GM21360 (cell line): ENCODE measurements at regions not wholly inside any gene's neighbourhood (a gene's known extent, or its start where the extent isn't known, plus 50 kb on each side); places are given as distances from the start of the nearest gene placed in this dataset.

Source experiments
- ATAC-seq: cut with Tn5 transposase; IDR thresholded peaks from one replicate; pipeline ENCODE4 v1.9.1; 2021; ENCODE audit warnings: mild to moderate bottlenecking, moderate library complexity; ENCODE audit not compliant: unreplicated experiment

DNA sequence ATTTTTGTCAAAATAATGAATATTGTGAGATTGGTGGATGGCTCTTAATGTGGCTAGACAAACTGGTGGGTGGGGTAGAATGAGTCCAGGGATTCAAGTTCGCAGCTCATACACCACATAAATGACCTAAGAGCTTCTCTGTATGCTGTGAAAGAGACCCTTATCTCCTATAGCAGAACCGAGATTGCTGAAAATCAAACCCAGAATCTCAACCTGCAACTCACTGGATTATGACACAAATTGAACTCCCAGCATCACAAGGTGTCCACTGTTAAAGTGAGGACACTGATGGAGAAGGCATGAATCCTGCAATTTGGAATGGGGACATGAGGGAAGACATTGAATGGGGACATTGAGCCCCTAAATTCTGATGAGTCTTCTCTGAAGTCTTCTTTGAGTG is 51.3 kb upstream of the CNKSR3 start:
- ATAC-seq, result no peak

DNA sequence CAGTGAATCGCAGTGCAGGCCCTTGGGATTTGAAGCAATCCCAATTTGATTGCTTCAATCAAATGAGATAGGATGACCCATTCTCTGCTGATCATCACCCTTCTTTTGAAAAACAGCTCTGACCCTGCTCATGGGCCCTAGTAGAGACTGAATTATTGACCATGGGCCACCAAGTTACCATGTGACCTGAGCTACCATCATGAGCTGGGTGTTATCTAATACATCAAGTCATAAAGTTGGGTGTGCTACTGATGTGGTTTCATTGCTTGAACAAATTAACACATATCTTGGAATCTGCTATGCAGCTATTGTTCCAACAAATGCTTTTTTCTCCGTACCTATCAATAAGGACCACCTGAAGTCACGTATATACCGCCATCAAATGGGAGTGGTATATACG is 54.8 kb upstream of the CNKSR3 start:
- ATAC-seq, result no peak

DNA sequence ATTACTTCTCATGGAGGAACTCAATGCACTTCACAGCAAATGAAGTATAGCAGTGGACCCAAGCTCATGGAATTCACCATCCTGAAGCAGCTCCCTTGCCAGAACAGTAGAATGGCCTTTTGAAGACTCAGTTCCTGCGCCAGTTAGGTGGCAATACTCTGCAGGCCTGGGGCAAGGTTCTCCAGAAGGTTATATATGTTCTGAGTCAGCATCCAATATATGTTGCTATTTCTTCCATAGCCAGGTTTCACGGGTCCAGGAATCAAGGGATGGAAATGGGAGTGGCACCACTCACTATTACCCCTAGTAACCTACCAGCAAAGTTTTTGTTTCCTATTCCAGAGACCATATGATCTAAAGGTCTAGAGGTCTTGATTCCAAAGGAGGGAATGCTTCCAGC is 56.4 kb upstream of the CNKSR3 start:
- ATAC-seq, result no peak

DNA sequence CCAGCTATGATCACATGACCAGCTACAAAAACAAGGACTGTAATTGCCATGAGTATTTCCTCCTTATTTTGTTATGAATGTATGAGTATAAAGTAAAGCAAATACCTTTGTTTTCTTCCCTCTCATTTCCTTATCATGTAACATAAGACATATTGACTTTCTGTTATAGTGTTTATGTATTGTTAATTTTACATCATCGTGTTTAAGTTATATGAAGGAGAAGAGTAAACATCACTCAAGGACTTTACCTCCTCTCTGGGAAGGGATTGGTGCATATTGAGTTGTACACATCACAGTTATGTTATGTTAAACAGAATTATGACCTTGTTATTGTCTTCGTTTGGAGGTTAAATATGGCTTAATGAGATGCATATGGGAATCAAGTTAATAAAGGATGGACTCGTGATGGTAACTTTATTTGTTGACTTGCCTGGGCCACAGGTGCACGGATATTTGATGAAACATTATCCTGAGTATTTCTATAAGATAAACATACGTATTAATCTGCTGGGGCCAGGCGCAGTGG is 57.3 kb upstream of the CNKSR3 start:
- no peak for ATAC-seq

DNA sequence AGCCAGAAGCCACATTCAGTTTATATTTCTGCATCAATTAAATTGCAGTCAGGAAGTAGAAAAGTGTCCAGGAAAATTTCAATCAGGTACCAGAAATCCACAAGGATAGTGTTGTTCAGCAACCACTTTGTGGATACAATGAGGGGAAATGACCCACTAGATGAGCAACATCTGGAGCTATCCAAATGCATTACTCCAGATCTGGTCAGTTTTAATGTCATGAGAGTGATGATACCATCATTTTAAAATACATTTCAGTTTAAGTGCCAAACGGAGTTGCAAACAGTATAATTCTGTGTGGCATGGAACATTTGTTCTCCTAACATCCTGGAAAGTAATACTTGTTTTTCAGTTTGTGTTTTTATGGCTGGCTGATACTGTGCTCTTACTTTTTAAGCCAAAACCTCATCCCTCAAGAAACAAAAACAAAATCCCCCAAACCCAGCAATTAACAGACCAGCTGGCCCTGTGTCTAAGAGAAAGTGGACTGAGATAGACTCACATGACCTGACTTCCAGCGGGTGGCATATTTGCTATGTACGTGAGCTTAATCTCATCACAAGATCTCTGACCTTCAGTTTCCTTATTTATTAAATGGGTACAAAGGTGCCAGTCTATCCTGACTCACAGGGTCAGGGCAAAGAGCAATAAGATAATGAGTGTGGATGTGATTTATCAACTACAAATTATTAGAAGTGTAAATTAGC is 58.8 kb upstream of the CNKSR3 start:
- ATAC-seq, result no peak

DNA sequence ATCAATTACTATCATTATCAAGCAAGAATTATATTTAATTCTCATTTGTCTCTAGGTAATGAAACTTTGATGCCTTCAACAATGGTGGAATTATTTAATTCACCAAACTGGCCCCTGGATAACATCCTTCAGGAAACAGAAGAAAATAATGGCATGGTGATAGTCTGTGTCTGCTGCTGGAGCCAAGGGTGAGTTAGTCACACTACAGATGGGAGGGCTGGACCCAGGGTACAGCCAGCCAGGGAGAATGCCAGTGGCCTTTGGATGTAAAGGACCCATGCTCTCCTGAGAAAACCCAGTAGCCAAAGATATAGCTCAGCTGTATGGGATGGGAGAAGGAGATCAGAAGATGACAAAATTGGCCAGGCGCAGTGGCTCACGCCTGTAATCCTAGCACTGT is 60.0 kb upstream of the CNKSR3 start:
- no peak for ATAC-seq

DNA sequence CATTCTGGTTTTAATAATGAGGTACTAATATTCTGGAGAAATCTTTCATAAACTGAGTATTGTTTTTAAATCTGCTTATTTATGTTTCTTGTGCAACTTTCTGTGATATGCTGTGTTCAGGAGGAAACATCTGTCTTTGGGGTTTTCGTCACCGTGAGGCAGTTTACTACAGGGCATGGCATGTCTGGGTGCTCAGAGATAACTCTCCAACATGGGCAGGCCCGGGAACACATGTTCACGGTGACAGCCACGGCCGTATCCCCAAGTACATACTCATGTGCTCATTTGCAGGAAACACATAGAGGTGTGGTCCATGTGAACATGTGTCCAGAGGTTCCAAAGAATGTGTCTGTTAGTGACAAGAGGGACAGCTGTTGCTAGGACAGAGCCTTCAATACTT is 62.1 kb upstream of the CNKSR3 start:
- no peak for ATAC-seq

DNA sequence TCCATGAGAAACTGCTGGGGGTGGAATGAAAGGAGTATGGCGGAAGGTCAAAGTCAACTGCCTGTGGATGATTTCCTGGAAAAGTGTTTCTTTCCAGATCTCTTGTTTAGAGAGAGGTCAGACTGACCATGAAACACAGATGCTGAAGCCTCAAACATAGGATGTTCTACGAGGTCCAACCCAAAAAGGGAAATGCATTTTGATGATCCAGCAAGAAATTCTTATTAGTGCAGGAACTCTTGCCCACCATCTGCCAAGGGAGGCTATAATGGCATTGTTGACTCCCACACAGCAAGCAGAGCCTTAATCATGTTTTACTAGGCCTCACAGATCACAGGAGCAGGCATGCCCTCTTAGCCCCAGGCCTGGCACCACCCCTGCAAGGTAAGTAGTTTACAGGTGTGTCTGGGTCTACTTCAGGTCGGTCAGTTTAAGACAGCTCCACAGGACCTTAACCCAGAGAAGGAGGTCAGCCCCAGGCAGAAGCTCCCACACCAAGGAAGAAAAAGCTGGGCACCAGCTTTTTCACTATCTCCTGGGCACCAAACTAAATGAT is 67.6 kb upstream of the CNKSR3 start:
- ATAC-seq, result no peak

DNA sequence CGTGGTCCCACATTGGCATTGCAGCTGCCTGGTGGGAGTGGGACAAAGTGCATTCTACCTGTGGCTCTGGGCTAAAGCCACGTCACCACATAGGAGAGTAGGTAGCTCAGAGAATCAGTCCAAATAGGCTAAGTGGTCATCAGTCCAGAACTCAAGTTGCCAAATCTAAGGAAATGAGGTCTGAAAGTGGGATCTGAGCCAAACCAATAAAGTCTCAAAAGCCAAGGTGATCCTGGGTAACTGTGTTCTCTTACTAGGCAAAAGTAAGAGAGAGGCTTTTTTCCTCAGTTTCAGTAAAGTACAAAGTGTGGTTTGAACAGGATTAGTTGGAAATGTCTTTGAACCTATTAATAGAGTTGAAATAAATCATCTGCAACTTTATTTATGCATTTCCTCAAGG is 68.6 kb upstream of the CNKSR3 start:
- no peak for ATAC-seq

DNA sequence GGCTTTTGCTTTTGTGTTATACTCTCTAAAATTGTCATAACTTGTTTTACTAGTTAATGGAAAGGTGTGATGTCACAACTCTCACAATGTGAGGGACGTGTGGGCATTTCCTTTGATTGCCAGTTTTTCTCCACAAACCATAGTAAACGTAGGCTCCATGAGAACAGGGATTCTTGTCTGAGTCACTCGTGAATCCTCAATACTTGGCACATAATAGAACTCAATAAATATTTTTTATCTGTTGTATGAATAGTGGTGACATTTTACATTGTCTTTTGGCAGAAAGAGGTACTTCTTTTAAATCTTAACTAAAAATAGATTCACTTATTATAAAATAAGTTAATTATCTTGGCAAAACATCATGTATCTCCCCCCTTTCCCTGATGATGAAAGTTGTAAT is 69.0 kb upstream of the CNKSR3 start:
- no peak for ATAC-seq

DNA sequence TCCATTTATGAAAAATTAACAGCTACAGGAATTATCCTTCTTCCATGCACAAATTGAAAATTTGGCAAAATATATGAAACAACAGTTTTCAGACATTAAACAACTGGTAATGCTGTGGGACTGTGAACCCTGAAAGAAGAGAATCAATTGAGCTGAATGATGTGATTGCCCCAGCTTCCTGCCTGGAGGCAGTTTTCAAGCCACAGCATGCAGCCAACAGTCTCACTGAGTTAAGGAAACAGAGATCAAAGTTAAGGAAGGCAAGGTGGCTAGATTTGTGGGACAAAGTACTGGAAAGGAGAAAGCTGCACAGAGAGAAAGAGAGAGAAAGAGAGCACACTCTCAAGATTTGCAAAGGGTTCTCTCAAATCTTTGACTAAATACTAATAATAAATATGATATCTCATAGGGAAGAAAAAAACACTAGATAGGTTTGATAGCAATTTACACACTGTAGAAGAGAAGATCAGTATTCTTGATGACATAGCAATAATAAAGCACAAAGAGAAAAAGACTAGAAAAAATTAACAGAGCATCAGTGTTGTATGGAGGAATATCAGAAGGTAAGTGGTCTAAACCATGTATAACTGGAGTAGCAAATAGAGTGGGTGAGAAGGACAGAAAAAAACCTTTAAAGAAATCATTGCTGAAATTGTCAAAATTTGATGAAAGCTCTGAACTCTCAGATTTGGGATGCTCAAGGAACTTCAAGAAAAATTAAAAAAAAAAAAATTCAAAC is 70.1 kb upstream of the CNKSR3 start:
- ATAC-seq, result no peak

DNA sequence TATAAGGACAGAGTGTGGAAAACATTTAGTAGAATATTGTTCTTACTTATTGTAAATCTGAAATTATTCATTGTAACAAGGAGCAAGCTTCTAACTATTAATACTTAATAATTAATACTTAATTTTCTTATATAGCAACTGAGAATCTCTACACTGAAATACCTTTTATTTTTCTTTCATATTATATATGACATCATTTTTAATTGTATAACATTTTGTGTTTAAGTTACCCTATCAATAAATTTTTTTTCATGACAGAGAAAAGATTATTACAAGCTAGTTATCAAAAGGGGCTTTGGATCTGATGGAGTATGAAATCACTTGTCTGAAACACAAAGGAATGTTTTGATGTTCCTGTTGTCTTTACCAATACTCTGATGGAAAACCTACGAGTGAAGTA is 72.2 kb upstream of the CNKSR3 start:
- ATAC-seq, result no peak

DNA sequence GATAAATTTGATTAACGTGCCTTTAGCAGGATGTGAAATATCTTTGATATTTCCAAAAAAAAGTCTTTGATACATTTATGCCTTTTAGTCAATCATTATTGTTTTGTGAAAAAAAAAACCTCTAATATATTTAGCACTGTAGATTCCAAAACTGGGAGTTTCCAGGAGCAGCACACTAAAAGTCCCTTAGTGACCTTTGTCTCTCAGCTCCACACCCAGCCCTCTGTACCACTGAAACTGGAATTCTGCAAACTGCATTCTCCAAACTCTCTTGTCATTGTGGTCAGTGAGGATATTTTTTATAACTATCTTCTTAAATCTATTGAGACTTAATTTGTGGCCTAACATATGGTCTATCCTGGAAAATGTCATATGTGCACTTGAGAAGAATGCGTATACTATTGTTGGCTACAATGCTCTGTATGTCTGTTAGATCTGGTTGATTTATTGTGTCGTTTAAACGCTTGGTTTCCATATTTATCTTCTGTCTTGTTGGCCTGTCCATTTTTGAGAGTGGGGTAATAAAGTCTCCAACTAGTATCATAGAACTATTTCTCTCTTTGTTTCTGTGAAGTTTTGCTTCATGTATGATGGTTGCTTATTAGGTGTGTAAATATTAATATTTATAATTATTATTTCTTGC is 73.2 kb upstream of the CNKSR3 start:
- no peak for ATAC-seq

DNA sequence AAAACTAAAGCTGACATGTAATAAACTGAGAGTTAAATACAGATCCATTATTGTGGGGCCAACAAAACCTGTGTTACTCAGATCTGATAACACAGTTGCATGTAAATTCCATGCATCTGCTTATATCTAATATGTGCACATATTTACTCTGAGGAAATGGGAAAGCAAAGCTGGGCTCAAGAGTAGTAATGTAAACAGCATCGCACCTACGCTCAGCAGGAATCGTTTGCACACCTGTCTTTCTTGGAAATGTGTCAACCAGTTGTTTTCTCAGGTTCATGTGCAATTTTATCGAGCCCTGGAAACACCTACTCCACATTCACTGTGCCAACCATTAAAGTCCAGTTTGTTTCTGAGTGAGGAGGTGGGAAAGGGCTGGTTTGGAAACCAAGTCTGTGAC is 80.3 kb upstream of the CNKSR3 start:
- no peak for ATAC-seq

DNA sequence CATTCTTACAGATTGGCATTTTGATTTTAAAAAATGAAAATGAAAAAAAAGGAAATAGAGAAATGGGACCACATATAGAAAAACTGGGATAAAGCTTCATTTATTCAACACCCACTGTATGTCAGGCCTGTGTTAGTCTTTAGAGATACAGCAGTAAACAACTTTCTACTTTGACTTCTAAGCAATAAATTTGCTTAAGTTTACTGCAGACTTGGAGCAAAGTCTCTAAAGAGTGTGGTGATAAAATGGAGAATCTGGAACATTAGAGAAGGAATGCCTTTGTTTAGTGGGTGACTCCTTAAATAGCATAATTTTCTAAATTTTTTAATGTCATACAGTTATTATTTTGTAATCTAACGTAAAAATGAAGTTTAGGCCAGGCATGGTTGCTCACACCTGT is 80.7 kb upstream of the CNKSR3 start:
- ATAC-seq, result no peak

DNA sequence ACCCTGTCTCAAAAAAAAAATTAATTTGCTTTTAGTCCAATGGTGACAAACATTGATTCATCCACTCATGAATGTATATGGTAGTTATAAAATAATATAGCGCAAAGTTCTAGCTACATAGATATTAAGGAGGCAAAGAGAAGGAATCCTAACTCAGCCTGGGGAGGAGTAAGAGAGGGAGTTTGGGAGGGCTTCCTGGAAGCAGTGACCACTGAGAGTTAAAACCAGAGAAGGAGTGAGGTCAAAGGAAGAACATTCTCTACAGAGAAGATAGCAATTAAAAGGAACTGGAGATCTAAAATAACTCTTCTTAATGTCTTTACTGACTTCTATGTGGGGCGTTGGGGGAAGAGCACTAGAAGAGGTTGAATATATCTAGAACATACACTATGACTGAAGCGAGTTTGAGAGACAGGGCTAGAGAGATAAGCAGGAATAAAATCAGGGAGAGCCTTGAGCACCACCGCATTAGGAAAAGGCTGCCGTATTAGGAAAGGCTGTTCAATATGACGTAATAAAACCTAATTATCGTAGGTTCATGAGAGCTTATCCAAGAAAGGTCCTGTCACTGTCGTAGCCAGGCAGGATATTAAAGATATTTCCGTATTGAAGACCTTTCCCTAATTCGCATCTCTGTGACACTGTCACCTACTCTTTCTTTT is 81.8 kb upstream of the CNKSR3 start:
- ATAC-seq, result no peak

DNA sequence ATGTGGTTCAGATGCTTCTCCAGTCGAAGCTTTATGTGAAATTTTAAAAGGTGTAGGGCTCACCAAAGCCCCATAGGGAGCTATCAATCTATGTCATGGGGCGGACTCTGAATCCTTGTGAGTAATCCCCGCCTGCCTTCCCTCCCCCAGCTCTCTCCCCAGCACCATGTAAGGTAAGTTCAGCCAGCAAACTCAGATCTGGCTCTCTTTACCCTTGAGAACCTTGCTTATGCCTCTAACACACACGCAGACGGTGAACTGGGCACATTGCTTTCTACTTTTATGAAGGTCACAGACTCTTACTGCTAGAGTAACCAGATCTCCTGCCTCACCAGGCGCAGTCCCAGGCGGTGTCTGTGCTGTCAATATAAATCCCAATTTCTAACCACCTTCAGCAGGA is 82.6 kb upstream of the CNKSR3 start:
- ATAC-seq, result no peak

DNA sequence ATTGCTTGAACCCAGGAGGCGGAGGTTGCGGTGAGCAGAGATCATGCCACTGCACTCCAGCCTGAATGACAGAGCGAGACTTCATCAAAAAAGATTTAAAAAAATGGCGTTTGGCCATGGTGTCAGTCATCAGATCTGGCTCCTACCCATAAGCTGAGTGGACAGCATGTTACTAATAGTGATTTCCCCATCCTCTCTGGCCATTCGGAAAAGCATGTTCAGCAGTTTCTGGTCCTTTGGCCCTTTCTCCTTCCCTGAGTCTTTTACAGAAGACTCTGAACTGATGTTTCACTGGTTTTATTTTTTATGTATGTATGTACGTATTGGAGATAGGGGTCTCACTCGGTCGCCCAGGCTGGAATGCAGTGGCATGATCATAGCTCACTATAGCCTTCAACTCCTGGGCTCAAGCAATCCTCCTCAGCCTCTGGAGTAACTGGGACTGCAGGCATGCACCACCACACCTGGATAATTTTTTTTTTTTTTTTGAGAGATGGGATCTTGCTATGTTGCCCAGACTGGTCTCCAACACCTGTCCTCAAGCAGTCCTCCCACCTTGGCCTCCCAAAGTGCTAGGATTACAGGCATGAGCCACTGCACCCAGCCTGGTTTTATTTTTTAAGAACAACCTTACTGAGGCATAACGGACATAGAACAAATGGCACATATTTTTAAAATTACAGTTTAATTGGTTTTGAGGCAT is 84.2 kb upstream of the CNKSR3 start:
- ATAC-seq, result no peak

DNA sequence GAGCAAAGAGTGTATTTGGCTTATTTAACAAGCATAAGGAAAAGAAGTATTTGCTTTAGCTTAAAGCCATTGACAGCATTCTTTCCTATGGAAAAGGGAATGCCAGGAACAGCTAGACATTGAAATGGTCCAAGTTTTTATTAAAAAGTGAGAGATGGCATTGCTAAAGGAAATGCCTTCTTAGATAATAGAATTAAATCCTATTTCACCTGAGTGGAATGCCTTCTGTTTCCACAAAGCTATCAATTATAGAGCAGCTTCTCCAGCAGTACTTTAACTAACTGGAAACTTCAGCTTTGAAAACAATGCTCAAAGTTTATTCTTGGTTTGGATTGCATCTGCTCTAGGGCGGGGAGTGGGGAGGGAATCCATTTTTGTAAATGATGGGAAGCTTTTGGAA is 85.1 kb upstream of the CNKSR3 start:
- ATAC-seq, result no peak

DNA sequence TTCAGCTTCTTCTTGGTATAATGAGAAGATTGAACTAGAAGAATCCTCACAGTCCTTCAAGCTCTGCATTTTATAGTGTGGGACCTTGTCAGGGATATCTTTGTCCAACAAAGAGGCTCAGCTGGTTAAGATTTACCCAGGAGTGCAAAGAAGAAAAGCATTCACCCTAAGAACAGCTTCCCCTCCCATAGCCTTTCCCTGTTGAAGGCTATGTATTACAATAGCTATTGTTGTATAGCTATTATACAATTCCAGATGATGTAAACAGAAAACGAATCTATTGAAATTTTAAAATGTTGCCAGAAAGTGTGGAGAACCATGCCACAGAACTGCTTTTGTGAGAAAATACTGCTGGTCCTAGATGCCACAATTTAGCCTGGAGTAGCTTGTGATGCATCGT is 85.5 kb upstream of the CNKSR3 start:
- no peak for ATAC-seq

DNA sequence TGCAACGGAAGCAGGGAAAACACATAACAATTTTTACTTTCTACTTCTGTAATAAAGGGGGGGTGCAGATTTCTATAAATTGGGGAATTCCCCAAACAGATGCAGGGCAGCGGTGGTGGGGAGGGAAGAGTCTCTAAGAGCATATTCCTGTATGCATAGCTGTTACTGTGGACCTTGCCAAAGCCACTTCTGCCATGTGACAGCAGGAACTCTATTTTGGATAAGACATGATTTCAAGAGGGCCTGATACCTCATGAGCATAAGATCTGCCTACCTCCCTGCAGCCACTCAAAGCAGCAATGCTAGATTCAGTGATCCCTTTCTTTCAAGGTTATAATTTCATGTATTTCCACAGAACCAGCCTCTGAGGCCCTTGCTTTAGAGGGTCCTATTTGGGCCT is 86.2 kb upstream of the CNKSR3 start:
- no peak for ATAC-seq
